K562 (cell line): ENCODE measurements at regions not wholly inside any gene's neighbourhood (a gene's known extent, or its start where the extent isn't known, plus 50 kb on each side); places are given as distances from the start of the nearest gene placed in this dataset.

Source experiments
- ATAC-seq: fragments of 200-7000 bp; cut with Tn5 transposase; 3 replicates; pipeline ENCODE4 v1.9.1; 2020; ENCODE audit warnings: moderate library complexity
- BruUV-seq: library from RNA; stranded (reverse); fragments of 400-500 nt; replicated peaks from 2 replicates; lab custom pipeline; 2021; lab: Mats Ljungman, UMichigan
- CTCF ChIA-PET: fragments of 300-600 bp; formaldehyde crosslinking; extraction: SDS; loops from one replicate; lab custom pipeline; 2021; ENCODE audit warnings: low intra/inter-chr PET ratio; lab: Yijun Ruan, JAX
- POLR2A ChIA-PET: fragments of 300-600, 350-650 bp; sonication (Branson Sonifier 250); formaldehyde crosslinking; extraction: SDS; loops from one replicate; lab custom pipeline; 2021; ENCODE audit warnings: antibody characterized with exemption, inconsistent platforms; lab: Yijun Ruan, JAX
- DNase-seq, 4 experiments: peaks; one replicate each; pipeline versions ENCODE4 v3.0.0 to v3.0.0-alpha.2; 2011 to 2018; ENCODE audit warnings: low spot score in 3 of 4, mixed read lengths in 3 of 4; ENCODE audit errors: extremely low read depth in 1 of 4
- FAIRE-seq: peaks from 2 replicates; lab custom pipeline; 2011; peaks lifted over from hg19 to GRCh38; lab: Jason Lieb, UNC
- H2AFZ ChIP-seq: 2 replicates; pipeline ENCODE4 v1.6.0; 2011; ENCODE audit warnings: low read depth, low read length, control low read depth, inconsistent platforms
- H3K27ac ChIP-seq: fragments of 200-600 bp; 3 replicates; pipeline ENCODE4 v1.8.0; 2011; ENCODE audit warnings: low read depth, mild to moderate bottlenecking, control low read depth, inconsistent platforms, low read length, moderate library complexity, mixed read lengths; ENCODE audit errors: extremely low read depth
- H3K27me3 ChIP-seq, 2 experiments: fragments of 300-600 bp in 1 of 2; 2 replicates in 1 of 2; 3 replicates in 1 of 2; pipeline versions ENCODE4 v1.6.0 to v1.8.0; 2011; ENCODE audit warnings: inconsistent platforms in 2 of 2, low read length in 2 of 2, mild to moderate bottlenecking in 1 of 2, mixed read lengths in 1 of 2, moderate library complexity in 1 of 2; ENCODE audit not compliant: control insufficient read depth in 2 of 2, insufficient read depth in 2 of 2
- H3K36me3 ChIP-seq: fragments of 300-600 bp; 3 replicates; pipeline ENCODE4 v1.8.0; 2011; ENCODE audit warnings: mild to moderate bottlenecking, low read length, inconsistent platforms; ENCODE audit not compliant: control insufficient read depth, insufficient read depth
- H3K4me1 ChIP-seq, 2 experiments: fragments of 200-600 bp in 1 of 2; replicated peaks in 1 of 2; 2 replicates in 1 of 2; 3 replicates in 1 of 2; pipeline versions ENCODE4 v1.5.1 to v1.8.0; 2011; ENCODE audit warnings: inconsistent platforms in 2 of 2, low read length in 2 of 2, mild to moderate bottlenecking in 1 of 2, mixed read lengths in 1 of 2, moderate library complexity in 1 of 2; ENCODE audit not compliant: control insufficient read depth in 2 of 2, insufficient read depth in 2 of 2
- H3K4me2 ChIP-seq: 2 replicates; pipeline ENCODE4 v1.6.1; 2011; ENCODE audit warnings: low read length, control low read depth, inconsistent platforms, mixed read lengths; ENCODE audit not compliant: insufficient read depth
- H3K4me3 ChIP-seq: fragments of 200-600 bp; sonication (generic), shearing (Covaris generic); 2 replicates; pipeline ENCODE4 v1.5.1; 2016; ENCODE audit warnings: control low read depth, inconsistent platforms
- H3K79me2 ChIP-seq: fragments of 200-600 bp; 3 replicates; pipeline ENCODE4 v1.8.0; 2011; ENCODE audit warnings: low read length, inconsistent platforms; ENCODE audit not compliant: control insufficient read depth, insufficient read depth
- H3K9ac ChIP-seq, 2 experiments: 2 replicates each; pipeline versions ENCODE4 v1.6.0 to v1.6.1; 2011; ENCODE audit warnings: low read depth in 2 of 2, low read length in 2 of 2, control low read depth in 1 of 2, inconsistent platforms in 1 of 2, mild to moderate bottlenecking in 1 of 2, mixed read lengths in 1 of 2; ENCODE audit not compliant: insufficient read depth in 1 of 2
- H3K9me1 ChIP-seq: one replicate; pipeline ENCODE4 v1.6.0; 2011; ENCODE audit warnings: inconsistent platforms, mild to moderate bottlenecking, low read length, moderate library complexity; ENCODE audit not compliant: control insufficient read depth, insufficient read depth
- H3K9me3 ChIP-seq: replicated peaks from 2 replicates; pipeline ENCODE4 v1.5.1; 2011; ENCODE audit warnings: low read depth, low read length, inconsistent platforms; ENCODE audit not compliant: control insufficient read depth, insufficient read depth
- H4K20me1 ChIP-seq: replicated peaks from 2 replicates; pipeline ENCODE4 v1.6.1; 2011; ENCODE audit warnings: low read length, inconsistent platforms, mixed read lengths; ENCODE audit not compliant: control insufficient read depth, insufficient read depth
- BRD4 ChIP-seq: fragments of 200-600 bp; sonication (generic); IDR thresholded peaks from 2 replicates; pipeline ENCODE4 v1.6.1; 2017; ENCODE audit warnings: inconsistent platforms
- CTBP1 ChIP-seq: fragments of 450-650 bp; IDR thresholded peaks from 2 replicates; pipeline ENCODE4 v1.6.1; 2016; ENCODE audit warnings: borderline replicate concordance
- GABPB1 ChIP-seq: sonication (generic); formaldehyde crosslinking; IDR thresholded peaks from 2 replicates; pipeline ENCODE4 v1.8.0; 2022; ENCODE audit warnings: mild to moderate bottlenecking, missing genetic modification reagents
- HDAC6 ChIP-seq: IDR thresholded peaks from 2 replicates; pipeline ENCODE4 v1.6.1; 2012; ENCODE audit warnings: low read depth, mild to moderate bottlenecking, control low read depth, inconsistent platforms, low read length, moderate library complexity
- PHB ChIP-seq: fragments of 250-450 bp; sonication (Bioruptor Pico); IDR thresholded peaks from 2 replicates; pipeline ENCODE4 v1.5.0; 2021
- POLR2B ChIP-seq: fragments of 450-650 bp; IDR thresholded peaks from 2 replicates; pipeline ENCODE4 v1.6.1; 2018; ENCODE audit warnings: low read depth; ENCODE audit not compliant: partially characterized antibody
- RUNX1 ChIP-seq: sonication (generic); IDR thresholded peaks from 2 replicates; pipeline ENCODE4 v1.6.1; 2016; ENCODE audit warnings: antibody characterized with exemption, low read depth
- SAP30 ChIP-seq: fragments of 200-600 bp; sonication (generic); IDR thresholded peaks from 2 replicates; pipeline ENCODE4 v1.6.1; 2012; ENCODE audit warnings: borderline replicate concordance, low read depth, mild to moderate bottlenecking, moderate library complexity, low read length, control low read depth, inconsistent platforms; ENCODE audit not compliant: insufficient read depth, poor library complexity, severe bottlenecking
- SOX6 ChIP-seq: fragments of 450-650 bp; IDR thresholded peaks from 2 replicates; pipeline ENCODE4 v1.6.1; 2014; ENCODE audit warnings: mild to moderate bottlenecking
- XRCC4 ChIP-seq: IDR thresholded peaks from one replicate; pipeline ENCODE4 v1.6.1; 2011; ENCODE audit not compliant: insufficient read depth, insufficient read length; ENCODE audit errors: extremely low read depth
- YBX1 ChIP-seq: fragments of 450-650 bp; IDR thresholded peaks from 2 replicates; pipeline ENCODE4 v1.7.1; 2016; ENCODE audit warnings: mild to moderate bottlenecking
- ZNF124 ChIP-seq: sonication (generic); formaldehyde crosslinking; IDR thresholded peaks from 2 replicates; pipeline ENCODE4 v1.8.1; 2022; ENCODE audit warnings: missing genetic modification reagents
- ZNF133 ChIP-seq: fragments of 250-450 bp; sonication (Bioruptor Pico); IDR thresholded peaks from 2 replicates; pipeline ENCODE4 v1.4.0; 2020; ENCODE audit warnings: mild to moderate bottlenecking
- WGBS: fragments of 100-300 bp; shearing (Covaris generic); methylation state at CpG from one replicate; pipeline ENCODE4 v1.1.6; 2016; ENCODE audit warnings: low coverage, mixed read lengths; ENCODE audit not compliant: insufficient coverage; ENCODE audit errors: missing lambda C conversion rate; 5-methylcytosine and 5-hydroxymethylcytosine counted together
- in situ Hi-C: fragments of 300-500 bp; cut with MboI; formaldehyde crosslinking; loops from 4 replicates; pipeline ENCODE4 v1.15.0; 2018; ENCODE audit warnings: inconsistent platforms, mixed read lengths
- intact Hi-C: fragments of 100-400 bp; cut with micrococcal nuclease; formaldehyde crosslinking; loops from 2 replicates; pipeline ENCODE4 v1.14.2; 2022
- TF ChIP-seq, protein P1 (sequence below): sonication (generic); formaldehyde crosslinking; IDR thresholded peaks from 2 replicates; pipeline ENCODE4 v1.4.0; 2020; ENCODE audit warnings: mild to moderate bottlenecking, missing genetic modification reagents
- TF ChIP-seq, protein P2 (sequence below), 2 experiments: fragments of 150-350 bp in 1 of 2; IDR thresholded peaks; 2 replicates each; pipeline ENCODE4 v1.6.1; 2012 to 2016; ENCODE audit warnings: low read depth in 2 of 2, low read length in 2 of 2, mild to moderate bottlenecking in 1 of 2, moderate library complexity in 1 of 2
- TF ChIP-seq, protein P3 (sequence below): IDR thresholded peaks from 2 replicates; pipeline ENCODE4 v1.6.1; 2016; ENCODE audit warnings: missing genetic modification characterization, missing compliant biosample characterization

DNA sequence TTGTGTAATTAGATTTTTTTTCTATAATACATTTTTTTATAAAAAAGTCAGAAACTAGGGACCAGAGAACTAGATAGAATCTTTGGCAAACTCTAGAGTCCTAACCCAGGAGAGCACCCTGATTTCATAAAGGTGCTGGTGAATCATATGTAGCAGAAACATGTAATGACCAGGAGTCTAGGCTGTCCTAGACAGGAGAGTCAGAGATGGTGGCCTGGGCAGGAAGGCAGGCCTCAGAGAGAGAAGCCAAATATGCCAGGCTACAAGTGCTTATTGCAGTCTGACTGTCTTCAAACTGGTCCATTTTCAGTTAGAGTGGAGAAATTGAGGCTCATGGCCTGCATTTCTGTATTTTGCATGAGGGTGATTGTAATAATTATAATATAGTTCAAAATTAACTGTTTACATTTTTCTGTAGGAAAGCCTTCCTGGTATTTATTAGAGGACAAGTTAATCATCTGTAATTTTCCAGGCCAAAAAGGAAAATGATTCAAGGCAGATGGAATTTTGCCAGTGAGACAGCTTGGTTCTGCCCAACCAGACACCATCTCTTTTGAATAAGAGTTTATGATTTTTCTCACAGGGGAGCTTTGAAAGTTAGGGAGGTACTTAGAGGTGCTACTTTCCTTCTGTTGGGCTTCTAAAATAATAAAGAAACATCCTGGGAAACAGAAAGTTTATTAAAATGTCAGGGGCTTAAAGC is 129.8 kb downstream of the S1PR1 start (continued):
- TF ChIP-seq SAP30 (no peak), POLR2B (no peak)

DNA sequence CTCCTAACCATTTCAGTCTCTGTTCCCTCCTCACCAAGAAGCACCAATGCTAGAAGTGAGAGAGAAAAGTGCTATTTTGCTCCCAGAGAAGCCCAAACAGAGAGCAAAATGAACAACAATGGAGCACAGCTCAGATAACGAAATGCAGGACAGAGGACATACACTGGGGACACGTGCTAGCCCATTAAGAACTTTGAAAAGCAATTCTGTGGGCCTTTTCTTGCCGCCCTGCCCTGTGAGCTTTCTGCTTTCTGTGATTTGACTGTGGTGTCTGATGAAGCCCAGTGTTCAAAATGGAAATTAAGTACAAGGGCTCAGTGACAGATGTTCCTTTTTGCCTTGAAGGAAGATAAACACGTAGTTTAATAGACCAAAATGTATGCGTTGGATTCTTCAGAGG is 130.8 kb downstream of the S1PR1 start:
- intact Hi-C loops (no loop called here), in situ Hi-C loops (no loop called here)
- no peaks in the 10 kb centered on the region for H3K36me3 ChIP-seq
- no peak overlapping the region for H3K4me3 ChIP-seq
- H3K9me1 ChIP-seq, result no peaks in the 10 kb centered on the region
- POLR2A ChIA-PET, result no interaction called here
- 1% methylated on average over 5 of the region's 5 CpGs for WGBS
- no peak overlapping the region for H3K4me2 ChIP-seq
- no TSS peak for BruUV-seq
- no peaks in the 10 kb centered on the region for H3K79me2 ChIP-seq
- H3K4me1 ChIP-seq, result no peaks in the 10 kb centered on the region
- H2AFZ ChIP-seq, result no peak overlapping the region
- H4K20me1 ChIP-seq, result no peaks in the 10 kb centered on the region
- CTCF ChIA-PET, result no interaction called here
- no peak for FAIRE-seq
- no peak for DNase-seq
- no peak for ATAC-seq
- no peaks in the 10 kb centered on the region for H3K27me3 ChIP-seq
- H3K27ac ChIP-seq, result no peak overlapping the region
- no peak overlapping the region for H3K9ac ChIP-seq
- H3K9me3 ChIP-seq, result no peaks in the 10 kb centered on the region
- TF ChIP-seq GABPB1, result no peak
- no peak for TF ChIP-seq PHB
- TF ChIP-seq, protein P1, sequence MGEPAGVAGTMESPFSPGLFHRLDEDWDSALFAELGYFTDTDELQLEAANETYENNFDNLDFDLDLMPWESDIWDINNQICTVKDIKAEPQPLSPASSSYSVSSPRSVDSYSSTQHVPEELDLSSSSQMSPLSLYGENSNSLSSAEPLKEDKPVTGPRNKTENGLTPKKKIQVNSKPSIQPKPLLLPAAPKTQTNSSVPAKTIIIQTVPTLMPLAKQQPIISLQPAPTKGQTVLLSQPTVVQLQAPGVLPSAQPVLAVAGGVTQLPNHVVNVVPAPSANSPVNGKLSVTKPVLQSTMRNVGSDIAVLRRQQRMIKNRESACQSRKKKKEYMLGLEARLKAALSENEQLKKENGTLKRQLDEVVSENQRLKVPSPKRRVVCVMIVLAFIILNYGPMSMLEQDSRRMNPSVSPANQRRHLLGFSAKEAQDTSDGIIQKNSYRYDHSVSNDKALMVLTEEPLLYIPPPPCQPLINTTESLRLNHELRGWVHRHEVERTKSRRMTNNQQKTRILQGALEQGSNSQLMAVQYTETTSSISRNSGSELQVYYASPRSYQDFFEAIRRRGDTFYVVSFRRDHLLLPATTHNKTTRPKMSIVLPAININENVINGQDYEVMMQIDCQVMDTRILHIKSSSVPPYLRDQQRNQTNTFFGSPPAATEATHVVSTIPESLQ (CRISPR knock-in tag), result no peak
- no peak for TF ChIP-seq BRD4
- TF ChIP-seq ZNF133 (CRISPR knock-in tag), result no peak
- TF ChIP-seq YBX1, result no peak
- TF ChIP-seq, protein P2, sequence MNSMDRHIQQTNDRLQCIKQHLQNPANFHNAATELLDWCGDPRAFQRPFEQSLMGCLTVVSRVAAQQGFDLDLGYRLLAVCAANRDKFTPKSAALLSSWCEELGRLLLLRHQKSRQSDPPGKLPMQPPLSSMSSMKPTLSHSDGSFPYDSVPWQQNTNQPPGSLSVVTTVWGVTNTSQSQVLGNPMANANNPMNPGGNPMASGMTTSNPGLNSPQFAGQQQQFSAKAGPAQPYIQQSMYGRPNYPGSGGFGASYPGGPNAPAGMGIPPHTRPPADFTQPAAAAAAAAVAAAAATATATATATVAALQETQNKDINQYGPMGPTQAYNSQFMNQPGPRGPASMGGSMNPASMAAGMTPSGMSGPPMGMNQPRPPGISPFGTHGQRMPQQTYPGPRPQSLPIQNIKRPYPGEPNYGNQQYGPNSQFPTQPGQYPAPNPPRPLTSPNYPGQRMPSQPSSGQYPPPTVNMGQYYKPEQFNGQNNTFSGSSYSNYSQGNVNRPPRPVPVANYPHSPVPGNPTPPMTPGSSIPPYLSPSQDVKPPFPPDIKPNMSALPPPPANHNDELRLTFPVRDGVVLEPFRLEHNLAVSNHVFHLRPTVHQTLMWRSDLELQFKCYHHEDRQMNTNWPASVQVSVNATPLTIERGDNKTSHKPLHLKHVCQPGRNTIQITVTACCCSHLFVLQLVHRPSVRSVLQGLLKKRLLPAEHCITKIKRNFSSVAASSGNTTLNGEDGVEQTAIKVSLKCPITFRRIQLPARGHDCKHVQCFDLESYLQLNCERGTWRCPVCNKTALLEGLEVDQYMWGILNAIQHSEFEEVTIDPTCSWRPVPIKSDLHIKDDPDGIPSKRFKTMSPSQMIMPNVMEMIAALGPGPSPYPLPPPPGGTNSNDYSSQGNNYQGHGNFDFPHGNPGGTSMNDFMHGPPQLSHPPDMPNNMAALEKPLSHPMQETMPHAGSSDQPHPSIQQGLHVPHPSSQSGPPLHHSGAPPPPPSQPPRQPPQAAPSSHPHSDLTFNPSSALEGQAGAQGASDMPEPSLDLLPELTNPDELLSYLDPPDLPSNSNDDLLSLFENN (IDR thresholded peaks at IDR 0.05; ENCODE audit: low read depth in 2 of 2, low read length in 2 of 2), result no peak
- no peak for TF ChIP-seq XRCC4
- no peak for TF ChIP-seq CTBP1
- no peak for TF ChIP-seq SOX6
- no peak for TF ChIP-seq RUNX1
- TF ChIP-seq, protein P3, sequence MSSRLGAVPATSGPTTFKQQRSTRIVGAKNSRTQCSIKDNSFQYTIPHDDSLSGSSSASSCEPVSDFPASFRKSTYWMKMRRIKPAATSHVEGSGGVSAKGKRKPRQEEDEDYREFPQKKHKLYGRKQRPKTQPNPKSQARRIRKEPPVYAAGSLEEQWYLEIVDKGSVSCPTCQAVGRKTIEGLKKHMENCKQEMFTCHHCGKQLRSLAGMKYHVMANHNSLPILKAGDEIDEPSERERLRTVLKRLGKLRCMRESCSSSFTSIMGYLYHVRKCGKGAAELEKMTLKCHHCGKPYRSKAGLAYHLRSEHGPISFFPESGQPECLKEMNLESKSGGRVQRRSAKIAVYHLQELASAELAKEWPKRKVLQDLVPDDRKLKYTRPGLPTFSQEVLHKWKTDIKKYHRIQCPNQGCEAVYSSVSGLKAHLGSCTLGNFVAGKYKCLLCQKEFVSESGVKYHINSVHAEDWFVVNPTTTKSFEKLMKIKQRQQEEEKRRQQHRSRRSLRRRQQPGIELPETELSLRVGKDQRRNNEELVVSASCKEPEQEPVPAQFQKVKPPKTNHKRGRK (tag), result no peak
- no peak for TF ChIP-seq HDAC6
- no peak for TF ChIP-seq ZNF124 (CRISPR knock-in tag)
